NB4 (cell line): ENCODE measurements at regions not wholly inside any gene's neighbourhood (a gene's known extent, or its start where the extent isn't known, plus 50 kb on each side); places are given as distances from the start of the nearest gene placed in this dataset.

Experiments used
- DNase-seq: peaks from one replicate; pipeline ENCODE4 v3.0.0; 2010; ENCODE audit warnings: low read depth
- H3K4me3 ChIP-seq: one replicate; pipeline ENCODE4 v1.5.1; 2011; ENCODE audit warnings: mild to moderate bottlenecking, low read depth, low read length, moderate library complexity
- MYC ChIP-seq: IDR thresholded peaks from 2 replicates; pipeline ENCODE4 v1.6.1; 2011; ENCODE audit warnings: low read depth, low read length
- POLR2A ChIP-seq: IDR thresholded peaks from 2 replicates; pipeline ENCODE4 v1.6.1; 2011; ENCODE audit warnings: mild to moderate bottlenecking; ENCODE audit not compliant: insufficient read length; ENCODE audit errors: extremely low read depth
- TF ChIP-seq, protein P1 (sequence below): IDR thresholded peaks from 2 replicates; pipeline ENCODE4 v1.6.1; 2011; ENCODE audit warnings: low read depth, low read length
- TF ChIP-seq, protein P2 (sequence below): IDR thresholded peaks from one replicate; pipeline ENCODE4 v1.5.1; 2012; ENCODE audit warnings: low read depth, low read length

DNA sequence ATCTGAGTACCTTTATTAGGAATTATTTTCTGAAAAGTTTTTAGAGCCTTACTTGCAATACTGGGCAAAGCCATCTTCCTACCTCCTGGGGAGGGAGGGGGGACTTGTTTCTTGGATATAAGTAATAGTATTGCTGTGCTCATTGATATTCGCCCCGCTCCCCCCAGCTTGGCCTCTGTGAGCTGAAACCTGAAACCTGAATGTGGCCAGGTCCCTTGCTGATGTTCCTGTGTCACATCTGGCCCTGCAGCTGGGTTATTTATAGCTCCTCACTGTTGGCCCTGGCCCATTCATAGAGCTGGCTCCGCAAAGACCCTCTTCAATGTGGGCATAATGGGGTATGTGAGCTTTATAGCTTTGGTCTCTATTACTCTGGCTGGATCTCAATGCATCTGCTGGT, 59.5 kb downstream of the FRMPD3 start:
- no peak overlapping the region for H3K4me3 ChIP-seq
- no peak for DNase-seq
- TF ChIP-seq, protein P1, sequence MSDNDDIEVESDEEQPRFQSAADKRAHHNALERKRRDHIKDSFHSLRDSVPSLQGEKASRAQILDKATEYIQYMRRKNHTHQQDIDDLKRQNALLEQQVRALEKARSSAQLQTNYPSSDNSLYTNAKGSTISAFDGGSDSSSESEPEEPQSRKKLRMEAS, result no peak
- no peak for TF ChIP-seq POLR2A
- no peak for TF ChIP-seq MYC
- TF ChIP-seq, protein P2, sequence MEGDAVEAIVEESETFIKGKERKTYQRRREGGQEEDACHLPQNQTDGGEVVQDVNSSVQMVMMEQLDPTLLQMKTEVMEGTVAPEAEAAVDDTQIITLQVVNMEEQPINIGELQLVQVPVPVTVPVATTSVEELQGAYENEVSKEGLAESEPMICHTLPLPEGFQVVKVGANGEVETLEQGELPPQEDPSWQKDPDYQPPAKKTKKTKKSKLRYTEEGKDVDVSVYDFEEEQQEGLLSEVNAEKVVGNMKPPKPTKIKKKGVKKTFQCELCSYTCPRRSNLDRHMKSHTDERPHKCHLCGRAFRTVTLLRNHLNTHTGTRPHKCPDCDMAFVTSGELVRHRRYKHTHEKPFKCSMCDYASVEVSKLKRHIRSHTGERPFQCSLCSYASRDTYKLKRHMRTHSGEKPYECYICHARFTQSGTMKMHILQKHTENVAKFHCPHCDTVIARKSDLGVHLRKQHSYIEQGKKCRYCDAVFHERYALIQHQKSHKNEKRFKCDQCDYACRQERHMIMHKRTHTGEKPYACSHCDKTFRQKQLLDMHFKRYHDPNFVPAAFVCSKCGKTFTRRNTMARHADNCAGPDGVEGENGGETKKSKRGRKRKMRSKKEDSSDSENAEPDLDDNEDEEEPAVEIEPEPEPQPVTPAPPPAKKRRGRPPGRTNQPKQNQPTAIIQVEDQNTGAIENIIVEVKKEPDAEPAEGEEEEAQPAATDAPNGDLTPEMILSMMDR, result no peak

DNA sequence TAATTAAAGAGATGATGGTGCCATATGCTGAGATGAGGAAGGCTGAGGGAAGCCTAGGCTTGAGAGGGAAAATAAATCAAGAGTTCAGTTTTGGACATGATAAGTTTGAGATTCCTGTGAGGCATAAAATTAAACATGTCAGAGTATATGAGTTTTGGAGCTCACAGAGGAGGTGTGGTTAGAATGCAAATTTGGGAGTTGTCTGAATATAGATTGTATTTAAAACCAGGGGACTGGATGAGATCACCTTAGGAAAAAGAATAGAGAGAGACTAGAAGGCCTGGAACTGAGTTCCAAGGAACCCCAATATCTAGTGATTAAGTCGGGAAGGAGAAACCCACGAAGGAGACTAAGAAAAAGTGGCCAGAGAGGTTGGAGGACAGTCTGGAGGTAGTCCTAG, 65.5 kb downstream of the FRMPD3 start:
- H3K4me3 ChIP-seq, result no peak overlapping the region
- TF ChIP-seq, protein P2, result no peak
- TF ChIP-seq, protein P1, result no peak
- TF ChIP-seq MYC, result no peak
- TF ChIP-seq POLR2A, result no peak
- DNase-seq, result no peak

DNA sequence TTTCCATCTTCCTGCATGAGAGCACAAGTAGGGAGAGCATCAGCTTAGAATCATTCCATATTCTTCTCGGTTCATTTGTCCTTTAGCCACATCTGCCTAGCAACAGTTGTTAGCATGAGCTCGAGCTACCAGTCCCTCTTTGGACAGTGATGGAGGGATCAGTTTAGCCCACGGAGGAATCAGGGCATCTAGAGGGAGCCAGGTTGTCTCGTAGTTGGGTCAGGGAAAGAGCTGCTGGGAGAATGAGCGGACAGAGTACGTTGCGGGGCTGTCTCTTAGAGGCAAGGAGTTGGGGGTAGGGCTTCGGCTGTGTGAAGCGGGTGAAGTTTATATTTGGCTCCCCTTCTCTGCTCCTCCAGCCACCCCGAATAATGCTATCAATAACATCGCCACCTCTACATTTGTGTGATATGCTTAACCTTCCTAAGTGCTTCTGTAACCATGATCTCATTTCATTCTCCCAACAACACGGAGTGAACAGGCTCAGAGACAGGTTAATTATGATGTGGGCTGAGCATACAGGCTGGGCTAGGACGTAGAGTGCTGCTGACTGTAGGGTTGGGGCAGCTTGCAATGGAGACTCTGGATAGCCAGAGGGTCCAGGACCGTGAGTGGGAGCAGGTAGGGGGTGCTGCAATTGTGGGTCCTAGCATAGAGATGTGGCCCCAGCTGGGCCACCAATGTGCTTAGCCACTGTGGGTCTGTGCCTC, 72.6 kb downstream of the FRMPD3 start:
- H3K4me3 ChIP-seq, result no peak overlapping the region
- no peak for DNase-seq
- TF ChIP-seq, protein P2, result no peak
- TF ChIP-seq MYC (no peak), POLR2A (no peak)
- TF ChIP-seq, protein P1, result no peak

DNA sequence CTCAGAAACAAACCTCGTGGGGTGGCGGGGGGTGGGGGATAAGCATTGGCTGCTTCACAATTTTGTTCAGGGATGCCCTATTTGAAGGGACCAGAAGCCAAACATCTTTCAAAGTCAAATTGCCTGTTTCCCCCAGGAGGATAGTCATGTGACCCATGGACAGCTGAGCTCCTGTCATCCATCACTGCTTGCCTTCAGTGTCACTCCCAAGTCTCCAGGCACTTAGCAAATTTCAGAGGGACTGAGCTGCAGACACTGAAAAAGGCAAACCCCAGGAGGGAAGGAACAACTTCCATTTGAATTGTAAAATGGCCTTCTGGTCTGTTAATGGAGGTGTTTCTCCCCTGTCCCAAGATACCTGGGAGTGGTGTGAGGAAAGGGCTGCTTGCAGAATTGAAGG, 73.4 kb downstream of the FRMPD3 start:
- no peak overlapping the region for H3K4me3 ChIP-seq
- no peak for DNase-seq
- TF ChIP-seq, protein P1, result no peak
- TF ChIP-seq MYC, result no peak
- TF ChIP-seq POLR2A, result no peak
- TF ChIP-seq, protein P2, result no peak

DNA sequence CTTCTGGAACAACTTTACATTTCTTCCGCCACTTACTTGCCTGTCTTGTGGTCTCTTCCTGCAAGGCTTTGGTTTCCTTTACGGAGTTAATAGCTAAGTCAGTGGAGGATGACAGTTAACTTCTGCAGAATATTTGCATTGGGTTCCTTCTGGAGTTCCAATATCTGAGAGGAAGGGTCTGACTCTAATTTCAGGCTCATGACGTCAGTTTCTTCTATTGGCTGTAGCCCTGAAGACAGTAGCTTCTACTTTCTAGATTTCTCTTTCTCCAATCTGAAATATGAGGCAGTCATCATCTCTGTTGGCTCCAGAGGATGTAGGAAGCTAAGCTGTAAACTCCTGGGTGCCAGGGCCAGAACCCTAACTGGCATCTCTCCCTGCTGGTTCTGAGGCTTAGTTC, 76.7 kb downstream of the FRMPD3 start:
- no peak for DNase-seq
- H3K4me3 ChIP-seq, result no peak overlapping the region
- TF ChIP-seq MYC (no peak), POLR2A (no peak)
- TF ChIP-seq, protein P2, result no peak
- TF ChIP-seq, protein P1, result no peak

DNA sequence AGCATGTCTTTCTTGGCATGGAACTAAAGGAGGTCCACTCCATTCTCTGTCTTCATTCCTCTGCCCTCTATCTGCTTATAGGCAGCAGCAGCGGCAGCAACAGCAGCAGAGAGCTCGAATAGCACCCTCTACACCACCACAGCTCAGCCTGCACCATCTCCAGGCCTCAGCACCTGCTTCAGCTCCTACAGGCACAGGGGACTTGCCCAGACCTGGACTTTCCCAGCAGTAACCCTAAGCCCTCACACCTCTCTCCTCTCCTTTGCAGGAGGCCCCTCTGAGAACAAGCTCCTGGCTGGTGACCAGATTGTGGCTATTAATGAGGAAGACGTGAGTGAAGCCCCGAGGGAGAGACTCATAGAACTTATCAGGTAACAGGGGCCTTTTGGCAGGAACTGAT, 80.7 kb downstream of the FRMPD3 start:
- TF ChIP-seq, protein P1, result no peak
- TF ChIP-seq POLR2A (no peak), MYC (no peak)
- TF ChIP-seq, protein P2, result no peak

More for the DNA sequence above, 80.7 kb downstream of the FRMPD3 start:
- DNase-seq, result no peak
- H3K4me3 ChIP-seq, result no peak overlapping the region
